ENCODE measurements at regions not wholly inside any gene's neighbourhood (a gene's known extent, or its start where the extent isn't known, plus 50 kb on each side); places are given as distances from the start of the nearest gene placed in this dataset.
"Not testable (repeated sequence)": the region's sequence is repeated elsewhere in the genome, so short reads cannot be mapped to it uniquely, and the experiment has no call there.

DNA sequence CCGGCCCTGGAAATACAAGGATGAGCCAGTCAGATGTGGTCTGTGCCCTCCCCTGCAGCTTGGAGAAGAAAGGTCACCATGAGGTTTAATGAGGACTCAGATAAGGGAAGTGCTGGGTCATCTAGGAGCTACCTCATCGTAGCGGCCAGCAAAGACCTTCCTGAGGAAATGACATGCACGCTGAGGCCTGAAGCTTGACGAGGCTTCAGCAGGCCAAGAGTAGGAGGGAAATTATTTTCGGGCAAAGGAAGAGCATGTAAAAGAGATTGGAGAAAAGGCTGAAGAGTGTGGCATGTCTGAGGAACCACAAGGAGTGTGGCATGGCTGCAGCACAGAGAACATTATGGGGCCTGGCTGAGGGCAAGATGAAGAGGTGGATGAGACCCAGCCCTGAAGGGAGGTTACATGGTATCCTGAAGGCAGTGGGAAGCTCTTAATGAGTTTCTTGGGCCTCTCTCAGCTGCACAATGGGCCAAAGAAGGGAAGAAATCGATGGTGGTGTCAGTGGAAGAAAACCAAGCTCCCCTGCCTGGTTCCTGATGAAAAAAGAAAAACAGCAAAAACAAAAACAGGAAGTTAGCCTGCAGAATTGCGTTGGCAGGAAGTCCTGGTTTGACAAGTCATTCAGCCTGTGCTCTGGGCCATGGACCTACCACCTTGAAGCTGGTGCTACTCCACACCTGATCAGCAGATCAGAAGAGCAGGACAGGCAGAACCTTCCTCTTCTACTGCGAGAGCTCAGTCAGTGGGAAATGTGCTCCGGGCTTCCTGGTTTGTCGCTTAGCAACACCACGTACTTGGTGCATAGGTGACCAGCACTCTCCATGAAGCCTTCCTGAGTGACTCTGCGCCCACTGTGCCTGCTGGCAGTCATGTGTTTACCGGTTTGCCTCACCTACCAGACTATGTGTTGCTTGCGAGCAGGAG, 134.5 kb upstream of the KLF3 start:
- peak; percentile 78 for DNase-seq

DNA sequence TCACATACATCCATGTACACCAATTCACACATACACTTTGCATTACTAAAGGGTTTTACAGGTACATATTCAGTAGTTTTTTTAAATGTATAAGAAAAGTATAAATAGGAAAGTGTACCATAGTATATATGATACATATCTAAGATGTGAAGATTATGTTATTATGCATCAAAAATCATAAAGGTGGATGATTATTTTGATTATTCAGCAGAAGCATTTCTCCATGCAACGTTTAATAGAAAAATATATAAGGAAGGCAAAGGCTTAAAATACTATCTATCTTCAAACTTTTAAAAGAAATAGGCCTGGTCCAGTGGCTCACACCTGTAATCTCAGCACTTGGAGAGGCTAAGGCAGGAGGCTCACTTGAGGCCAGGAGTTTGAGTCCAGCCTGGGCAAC, 133.5 kb upstream of the KLF3 start:
- no peak for DNase-seq

DNA sequence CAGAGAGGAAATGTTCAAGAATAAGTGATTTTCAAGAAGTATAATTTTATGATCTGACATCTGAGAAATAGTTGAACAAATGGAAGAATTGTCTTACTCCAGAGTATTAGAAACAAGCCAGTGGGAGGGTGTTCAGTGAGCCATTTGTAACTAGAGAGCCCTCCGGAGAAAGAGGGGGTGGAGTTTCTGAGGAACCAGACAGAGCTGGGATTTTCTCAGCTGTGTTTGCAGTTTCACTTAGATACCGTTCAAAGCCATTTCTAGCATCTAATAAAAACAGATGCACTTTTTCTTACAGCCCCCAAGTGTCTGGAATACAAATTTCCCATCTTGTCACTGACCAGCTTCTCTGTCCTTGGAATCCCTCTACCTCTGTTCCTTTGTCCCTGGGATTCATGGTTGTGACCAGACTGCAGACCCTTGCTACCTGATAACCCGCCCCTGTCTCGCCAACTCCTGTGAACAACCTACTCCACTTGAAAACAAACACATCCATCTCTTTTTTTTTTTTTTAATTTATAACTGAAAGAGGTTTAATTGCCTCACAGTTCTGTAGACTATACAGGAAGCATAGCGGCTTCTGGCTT, 132.8 kb upstream of the KLF3 start:
- DNase-seq: peak; percentile 22

DNA sequence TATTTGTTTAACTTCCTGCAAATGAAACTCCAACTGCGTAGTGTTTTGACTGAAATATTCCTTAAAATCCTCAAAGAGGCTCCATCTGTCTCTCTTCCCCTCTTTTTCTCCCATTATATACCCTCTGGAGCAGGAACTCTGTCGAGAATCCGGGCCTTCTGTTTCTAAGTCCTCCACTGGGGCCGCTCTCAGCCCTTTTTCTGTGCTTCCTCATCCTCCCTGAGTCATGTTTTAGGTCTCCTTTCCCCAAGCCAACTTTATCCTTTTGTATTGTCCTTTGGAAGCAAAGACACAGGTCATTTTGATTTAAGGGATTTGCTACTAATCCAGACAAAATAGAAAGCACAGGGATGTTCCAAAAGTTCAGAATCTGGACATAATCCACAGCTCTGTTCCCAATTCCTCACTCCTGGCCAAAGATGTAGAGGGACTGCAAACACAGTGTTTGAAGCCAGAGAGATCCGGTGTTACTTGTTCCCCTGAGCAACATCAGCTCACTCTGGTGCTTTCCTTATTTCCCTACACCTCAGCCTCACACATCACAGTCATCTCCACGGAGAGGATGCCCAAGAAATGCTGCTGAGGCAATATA, 131.0 kb upstream of the KLF3 start:
- DNase-seq: no peak

DNA sequence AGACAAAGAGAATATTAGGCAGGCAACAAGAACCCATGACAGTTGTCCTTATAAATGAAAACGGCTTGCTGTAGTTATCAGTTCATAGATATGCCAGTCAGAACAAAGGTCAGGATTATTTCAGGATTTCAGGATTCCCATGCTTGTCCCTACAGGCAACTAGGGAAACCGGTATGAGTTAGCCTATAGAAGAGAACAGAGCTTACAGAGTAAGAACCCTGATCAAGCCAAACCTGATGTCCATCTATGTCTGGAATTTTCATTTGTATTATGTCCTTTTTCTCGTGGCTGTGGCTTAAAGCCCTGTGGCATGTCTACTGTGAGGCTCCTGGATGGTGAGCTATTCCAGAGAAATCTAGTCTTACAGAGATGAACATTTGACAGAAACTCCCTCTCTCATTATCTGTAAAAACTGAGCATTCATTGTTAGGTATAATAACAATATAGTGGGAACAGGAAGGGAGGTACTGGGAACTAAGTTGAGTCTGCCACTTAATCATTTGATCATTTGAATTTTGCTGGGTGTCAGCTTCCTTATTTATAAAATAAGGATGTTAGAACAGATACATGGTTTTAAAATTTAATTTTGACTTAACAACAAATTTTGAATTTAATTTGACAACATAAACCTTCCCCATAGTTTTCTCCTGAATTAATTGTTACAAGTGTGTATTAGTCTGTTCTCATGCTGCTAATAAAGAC, 129.5 kb upstream of the KLF3 start:
- DNase-seq: no peak

DNA sequence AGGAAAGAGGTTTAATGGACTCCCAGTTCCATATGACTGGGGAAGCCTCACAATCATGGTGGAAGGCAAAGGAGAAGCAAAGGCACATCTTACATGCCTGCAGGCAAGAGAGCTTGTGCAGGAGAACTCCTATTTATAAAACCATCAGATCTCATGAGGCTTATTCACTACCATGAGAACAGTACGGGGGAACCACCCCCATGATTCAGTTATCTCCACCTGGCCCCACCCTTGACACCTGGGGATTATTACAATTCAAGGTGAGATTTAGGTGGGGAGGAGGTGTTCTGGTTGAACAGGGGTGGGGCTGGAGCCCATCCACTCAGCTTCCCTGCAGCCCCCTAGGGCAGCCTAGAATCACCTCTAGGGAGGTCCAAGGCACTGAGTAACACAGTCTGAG, 128.9 kb upstream of the KLF3 start:
- not testable (repeated sequence) for DNase-seq

DNA sequence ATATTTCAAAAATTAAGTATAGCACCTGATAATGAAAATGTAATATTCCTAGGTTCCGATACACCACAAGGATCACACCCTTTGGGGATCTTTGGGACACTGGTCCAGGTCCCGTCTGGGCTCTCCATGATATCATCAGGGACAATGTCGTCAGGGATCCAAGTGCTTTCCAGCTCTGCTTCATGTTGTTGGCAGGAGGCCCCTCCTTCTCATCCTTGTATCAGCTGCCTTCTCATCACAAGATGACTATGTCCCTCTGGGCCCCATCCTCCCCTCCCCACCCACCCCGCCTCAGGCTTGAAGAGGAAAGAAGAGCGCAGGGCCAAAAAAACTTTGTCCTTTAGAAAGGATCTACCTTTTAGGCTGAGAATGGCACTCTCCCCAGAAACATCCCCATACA, 128.3 kb upstream of the KLF3 start:
- no peak for DNase-seq

DNA sequence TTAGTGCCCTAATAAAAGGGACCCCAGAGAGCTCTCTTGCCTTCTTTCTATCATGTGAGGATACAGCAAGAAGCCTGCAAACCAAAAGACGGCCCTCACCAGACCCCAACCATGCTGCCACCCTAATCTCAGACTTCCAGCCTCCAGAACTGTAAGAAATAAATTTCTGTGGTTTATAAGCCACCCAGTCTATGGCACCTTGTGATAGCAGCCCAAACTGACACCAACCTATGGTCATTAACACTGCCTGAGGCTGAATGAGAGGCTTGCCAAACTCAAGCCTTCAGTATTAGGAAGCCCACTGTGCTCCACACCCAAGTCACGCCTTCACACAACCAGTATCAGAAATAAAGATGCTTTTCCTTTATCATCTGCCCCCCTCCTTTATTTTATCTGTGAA, 127.3 kb upstream of the KLF3 start:
- no peak for DNase-seq

DNA sequence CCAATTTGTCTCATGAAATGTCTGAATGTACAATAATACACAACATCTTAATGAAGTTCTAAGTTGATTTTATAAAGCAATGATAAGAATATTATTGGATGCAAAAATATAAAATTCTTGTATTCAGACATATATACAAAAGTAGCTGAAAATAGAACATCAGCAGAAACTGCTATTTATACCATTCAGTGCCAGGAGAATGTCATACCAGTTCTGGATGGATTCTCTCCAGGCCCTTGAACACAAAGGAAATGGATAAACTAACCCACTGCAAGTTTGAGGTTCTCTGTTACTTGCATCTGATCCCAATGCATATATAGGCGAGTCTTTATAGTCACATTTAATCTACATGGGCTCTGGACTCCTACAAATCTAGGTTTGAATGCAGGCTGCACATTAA, 126.3 kb upstream of the KLF3 start:
- DNase-seq: no peak

DNA sequence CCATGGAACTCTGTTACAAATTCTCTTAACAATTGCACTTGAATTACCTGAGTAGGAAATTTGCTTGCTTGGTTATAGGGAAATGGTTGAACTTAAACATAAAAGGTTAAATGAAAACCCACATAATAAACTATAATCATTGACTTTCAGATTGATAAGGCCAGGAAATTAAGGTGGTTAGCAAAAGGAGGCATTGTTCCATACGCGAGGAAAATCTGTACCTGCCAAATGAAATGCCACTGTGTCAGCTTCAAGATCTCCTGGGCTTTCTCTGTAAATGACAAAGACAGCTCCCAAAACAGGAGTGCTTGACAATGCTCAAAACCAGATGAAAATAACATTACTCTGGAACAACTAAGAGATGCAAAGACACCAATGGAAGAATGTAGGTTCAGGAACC, 125.5 kb upstream of the KLF3 start:
- DNase-seq: no peak

DNA sequence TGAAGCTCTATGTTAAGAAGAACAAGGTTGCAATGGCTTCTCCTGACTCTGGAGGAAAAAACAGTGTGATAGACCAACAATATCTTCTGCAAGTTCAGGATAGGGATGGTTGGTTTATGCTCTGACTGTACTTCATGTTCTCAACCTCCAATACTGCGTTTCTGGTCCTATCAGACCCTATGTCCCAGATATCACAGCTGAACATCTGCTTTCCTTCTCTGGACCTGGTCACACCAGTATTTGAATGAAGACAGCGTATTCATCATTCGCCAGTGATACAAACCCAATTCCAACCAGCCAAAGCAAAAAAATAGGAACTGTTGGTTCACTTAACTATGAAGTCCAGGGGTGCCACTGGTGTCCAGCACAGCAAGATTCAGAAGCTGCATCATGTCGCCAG, 124.5 kb upstream of the KLF3 start:
- DNase-seq: no peak

DNA sequence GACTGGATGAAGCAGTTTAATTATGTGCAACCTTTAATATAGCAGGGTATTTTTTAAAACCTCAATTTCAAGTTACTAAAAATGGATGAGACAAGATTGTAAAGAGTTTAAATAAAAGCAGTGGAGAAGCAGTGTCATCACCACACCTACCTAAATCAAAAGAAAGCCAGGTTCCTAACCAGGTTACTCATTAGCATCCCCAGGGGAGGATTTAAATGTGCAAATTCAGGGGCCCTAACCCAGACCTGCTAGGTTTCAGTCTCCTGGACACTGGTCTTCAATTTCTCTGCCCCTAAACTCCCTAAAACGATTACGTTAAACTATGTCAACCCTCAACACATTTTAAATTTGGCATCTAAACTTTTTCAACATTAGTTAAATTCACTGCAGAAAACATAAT, 116.9 kb upstream of the KLF3 start:
- no peak for DNase-seq

DNA sequence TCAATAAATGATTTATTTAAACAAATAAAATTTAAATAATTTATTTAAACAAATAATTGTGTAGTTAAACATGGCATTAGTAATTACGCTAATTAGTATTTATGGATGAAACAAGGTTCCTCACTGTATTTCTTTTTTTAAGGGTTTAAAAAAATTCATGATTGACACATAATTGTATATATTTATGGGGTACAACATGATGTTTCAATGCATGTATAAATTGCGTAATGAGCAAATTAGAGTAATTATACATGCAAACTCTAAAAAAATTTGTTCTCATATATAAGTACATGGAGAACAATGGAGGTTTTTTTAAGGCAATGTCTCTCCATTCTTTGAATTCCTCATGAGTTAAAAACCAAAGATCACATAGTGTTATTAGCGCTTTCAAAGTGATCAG, 115.7 kb upstream of the KLF3 start:
- no peak for DNase-seq

DNA sequence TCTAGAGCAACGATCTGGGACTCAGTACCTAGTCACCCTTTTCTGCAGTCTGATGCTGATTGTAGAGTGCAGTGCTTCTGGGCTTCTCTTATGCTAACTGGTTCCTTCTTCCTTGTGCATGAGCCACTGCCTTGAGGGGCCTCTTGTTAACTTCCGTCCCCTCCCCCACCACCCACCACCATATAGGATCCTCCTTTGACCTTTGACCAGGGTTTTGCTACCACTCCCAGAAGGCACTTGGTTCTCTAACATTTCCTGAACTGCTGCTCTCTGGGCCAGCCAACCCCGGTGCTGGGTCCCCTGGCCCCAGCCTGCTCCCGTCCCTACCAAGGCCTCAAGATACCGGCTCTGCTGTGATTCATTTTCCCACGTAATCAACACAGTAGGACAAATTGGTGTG, 104.6 kb upstream of the KLF3 start:
- DNase-seq: no peak

DNA sequence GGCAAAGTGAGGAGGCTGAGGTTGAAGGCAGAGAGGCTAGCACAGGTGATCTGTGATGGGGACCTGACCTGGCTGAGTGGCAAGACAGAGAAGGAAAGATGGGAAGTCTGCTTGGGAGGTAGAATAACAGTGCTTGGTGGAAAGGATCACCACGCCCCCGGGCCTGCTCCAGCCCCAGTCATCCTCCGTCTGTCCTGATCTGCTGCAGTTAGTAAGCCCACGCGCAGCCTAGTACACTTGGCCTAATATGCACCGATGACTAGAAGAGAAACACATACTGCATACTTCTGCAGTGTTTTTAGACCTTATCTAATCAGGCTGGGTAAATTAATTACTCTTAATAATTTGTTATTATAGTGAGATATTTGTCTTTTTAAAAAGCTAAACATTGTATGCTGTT, 103.7 kb upstream of the KLF3 start:
- no peak for DNase-seq

DNA sequence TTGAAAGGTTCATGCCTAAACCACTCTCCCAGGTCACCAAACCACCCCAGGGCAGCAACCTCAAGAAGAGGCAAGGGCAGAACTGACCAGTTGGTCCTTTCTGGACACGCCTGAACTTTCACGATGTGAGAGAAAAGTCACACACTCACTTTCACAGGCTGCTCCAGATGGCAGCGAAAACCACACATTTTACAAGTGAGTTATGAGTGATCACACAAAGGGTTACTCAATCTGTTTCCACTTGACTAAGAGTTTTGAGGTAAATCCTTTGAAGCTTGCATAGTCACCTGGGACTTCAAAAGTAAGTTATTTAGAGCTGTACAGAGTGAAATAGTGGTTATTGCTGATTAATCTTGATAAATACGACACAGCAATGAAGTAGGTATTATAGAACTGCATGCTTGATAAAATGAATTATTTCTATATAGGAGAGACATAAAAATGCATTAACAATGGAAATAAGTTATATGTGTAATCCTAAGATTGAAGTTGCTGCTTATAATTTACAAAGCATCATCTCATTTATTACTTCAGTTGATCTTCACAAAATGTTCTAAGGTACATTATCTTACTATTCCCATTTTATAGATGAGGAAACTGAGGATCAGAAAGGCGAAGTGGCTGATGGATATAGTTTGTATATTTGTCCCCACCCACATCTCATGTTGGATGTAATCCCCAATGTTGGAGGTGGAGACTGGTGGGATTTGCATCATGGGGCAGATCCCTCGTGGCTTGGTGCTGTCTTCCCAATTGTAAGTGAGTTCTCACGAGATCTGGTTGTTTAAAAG, 103.0 kb upstream of the KLF3 start:
- no peak for DNase-seq

DNA sequence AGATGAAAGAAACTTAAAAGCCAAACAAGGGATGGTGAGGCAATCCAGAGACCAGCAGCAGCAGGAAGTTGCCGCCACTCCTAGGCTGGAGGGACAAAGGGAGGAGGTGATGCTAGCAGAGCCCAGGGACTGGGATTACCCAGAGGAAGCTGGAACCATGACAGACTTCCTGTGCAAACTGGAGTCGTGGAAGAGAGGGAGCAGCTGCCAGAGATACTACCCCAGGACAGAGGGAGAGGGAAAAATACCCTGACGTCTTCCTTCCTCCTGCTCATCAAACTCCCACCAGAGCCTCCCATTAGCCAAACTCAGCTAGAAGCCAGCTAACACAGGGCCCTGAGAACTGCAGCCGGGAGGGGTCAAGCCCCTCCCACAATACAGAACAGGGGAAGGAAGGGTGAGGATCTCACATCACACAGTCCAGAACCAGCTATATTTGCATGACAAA, 101.2 kb upstream of the KLF3 start:
- no peak for DNase-seq

DNA sequence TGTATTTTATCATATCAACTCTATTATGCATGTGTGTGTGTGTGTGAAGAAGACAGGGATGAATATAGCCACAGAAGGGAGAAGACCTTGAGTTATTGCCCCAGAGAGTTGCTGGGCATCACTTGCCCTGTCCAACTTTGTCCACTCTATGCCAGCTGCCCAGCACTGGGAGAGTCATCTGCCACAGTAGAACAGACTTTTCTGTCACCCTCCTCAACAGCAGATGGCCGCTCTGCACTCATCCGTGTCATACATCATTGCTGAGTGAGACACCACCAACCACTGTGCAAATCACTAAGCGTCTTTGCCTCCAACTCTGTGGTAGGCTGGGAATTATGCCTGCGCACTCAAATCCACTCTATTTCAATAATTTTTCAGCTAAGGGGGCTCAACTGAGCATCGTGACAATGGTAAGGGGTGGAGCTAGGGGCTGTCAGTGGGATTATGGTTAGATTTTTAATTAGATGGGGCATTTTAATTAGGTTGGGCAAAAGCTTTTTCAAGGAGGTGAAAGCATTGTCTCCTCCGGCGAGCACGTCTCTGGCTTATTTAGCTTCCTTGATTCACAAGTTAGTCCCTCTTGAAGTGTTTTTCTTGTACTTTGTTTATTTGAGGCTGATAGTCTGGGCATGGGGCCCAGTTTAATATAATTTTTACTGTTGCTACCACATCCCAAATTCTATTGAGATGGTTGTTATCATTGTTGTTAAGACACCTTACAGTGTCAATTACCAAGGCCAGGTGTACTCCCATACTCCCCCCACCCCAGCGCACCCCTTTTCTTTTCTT, 100.1 kb upstream of the KLF3 start:
- DNase-seq: no peak

DNA sequence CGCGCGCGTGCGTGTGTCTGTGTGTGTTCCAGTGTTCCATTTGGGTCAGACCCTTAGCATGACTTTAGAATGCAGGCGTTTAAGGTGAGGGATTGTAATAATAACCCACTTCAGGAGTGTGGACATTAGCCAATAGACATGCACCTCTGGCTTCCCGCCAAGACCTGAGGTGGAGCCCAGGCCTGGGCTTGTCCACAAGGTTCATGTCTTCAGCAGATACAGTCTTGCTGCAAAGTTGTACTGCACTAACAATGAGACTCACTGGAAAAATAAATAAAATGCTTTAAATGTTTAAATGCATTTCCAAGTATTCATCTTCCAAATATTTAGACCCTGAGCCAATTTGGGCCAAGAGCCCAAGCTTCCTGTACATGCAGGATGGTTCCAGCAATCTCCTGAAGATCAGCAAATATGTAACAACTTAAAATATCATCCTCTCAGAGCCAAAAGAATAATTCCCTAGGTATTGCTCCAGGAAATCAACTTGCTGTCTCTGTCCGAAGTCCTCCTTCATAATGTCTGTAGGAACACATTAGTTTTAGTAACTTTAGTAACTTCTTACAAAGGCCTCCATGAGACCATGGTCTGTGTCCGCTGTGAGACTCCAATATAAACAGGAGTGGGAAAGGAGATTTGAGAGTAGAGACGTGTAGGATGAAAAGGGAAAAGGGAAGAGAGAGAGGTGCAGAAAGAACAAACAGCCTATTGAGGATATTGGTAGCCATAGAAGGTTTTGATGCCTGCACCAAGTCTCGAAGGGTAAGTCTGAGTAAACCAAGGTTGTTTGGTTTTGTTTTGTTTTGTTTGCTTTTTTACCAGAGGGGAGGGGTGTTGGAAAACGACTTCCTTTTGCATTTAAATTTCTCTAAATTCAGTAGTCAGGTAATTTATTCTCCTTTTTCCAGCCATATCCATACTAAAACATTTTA, 98.5 kb upstream of the KLF3 start:
- no peak for DNase-seq

DNA sequence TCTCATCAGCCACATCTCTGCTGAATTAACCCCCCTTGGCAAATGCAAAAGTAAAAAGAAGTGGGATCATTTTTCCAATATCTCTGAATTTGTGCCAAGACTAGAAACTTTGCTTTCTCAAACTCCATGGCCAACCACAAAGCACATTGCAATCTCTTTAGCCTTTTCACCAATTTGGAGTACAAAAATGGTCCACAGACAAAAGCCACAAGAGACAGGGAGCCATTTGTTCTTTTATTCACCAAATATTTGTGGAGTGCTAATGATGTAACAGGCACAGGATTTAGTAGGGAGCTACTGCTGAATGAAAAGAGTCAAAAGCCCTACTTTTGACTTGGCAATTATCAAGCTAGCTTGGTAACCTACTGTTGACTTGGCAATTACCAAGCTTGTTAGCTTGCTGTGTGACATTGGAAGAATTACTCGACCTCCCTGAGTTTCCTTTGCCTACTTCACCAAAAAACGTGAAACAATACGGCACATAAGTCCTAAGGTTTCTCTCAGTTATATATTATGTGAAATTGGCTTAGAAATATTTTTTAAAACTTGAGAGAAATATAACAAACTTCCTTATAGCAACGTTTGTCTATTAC, 97.1 kb upstream of the KLF3 start:
- DNase-seq: no peak

All from NCI-H748 treated with DMSO at 0.1 percent for 48 hours (cell line).